ENCODE measurements at regions not wholly inside any gene's neighbourhood (a gene's known extent, or its start where the extent isn't known, plus 50 kb on each side); places are given as distances from the start of the nearest gene placed in this dataset.

- TF ChIP-seq CTCF (IDR thresholded peaks at IDR 0.05) (no peak), POLR2A (IDR thresholded peaks at IDR 0.05) (no peak), POLR2AphosphoS5 (IDR thresholded peaks at IDR 0.05; ENCODE audit: insufficient read depth in 1 of 2, low read depth in 1 of 2) (no peak)
- H3K4me1 ChIP-seq, result peaks cover 32% of the 10 kb centered on the region
- DNase-seq (ENCODE audit: extremely low spot score in 2 of 2), result no peak
- no peaks in the 10 kb centered on the region for H3K9me3 ChIP-seq
- intact Hi-C loops (cut with DNase I), result no loop called here
- H3K27me3 ChIP-seq, result no peaks in the 10 kb centered on the region
- no peaks in the 10 kb centered on the region for H3K36me3 ChIP-seq
- no peak overlapping the region for H3K4me3 ChIP-seq
- no peak overlapping the region for H3K27ac ChIP-seq
These were observed 333.6 kb upstream of the C2CD4B start for GRCh38 chr15:62498712-62499111.

GRCh38 chr15:62500325-62500724 is 335.2 kb upstream of the C2CD4B start:
- H3K27me3 ChIP-seq, result no peaks in the 10 kb centered on the region
- DNase-seq (ENCODE audit: extremely low spot score in 2 of 2), result no peak
- H3K27ac ChIP-seq, result no peak overlapping the region
- H3K9me3 ChIP-seq, result no peaks in the 10 kb centered on the region
- TF ChIP-seq POLR2AphosphoS5 (IDR thresholded peaks at IDR 0.05; ENCODE audit: insufficient read depth in 1 of 2, low read depth in 1 of 2) (no peak), POLR2A (IDR thresholded peaks at IDR 0.05) (no peak), CTCF (IDR thresholded peaks at IDR 0.05) (no peak)
- peaks cover 19% of the 10 kb centered on the region for H3K4me1 ChIP-seq
- H3K36me3 ChIP-seq, result no peaks in the 10 kb centered on the region
- intact Hi-C loops (cut with DNase I), result no loop called here
- no peak overlapping the region for H3K4me3 ChIP-seq

- Histone ChIP-seq H3K27ac (peak overlapping the region; percentile 4), H3K27me3 (no peaks in the 10 kb centered on the region), H3K9me3 (no peaks in the 10 kb centered on the region), H3K4me1 (peaks cover 32% of the 10 kb centered on the region), H3K4me3 (no peak overlapping the region), H3K36me3 (no peaks in the 10 kb centered on the region)
- no peak for TF ChIP-seq CTCF (IDR thresholded peaks at IDR 0.05)
- TF ChIP-seq POLR2AphosphoS5 (IDR thresholded peaks at IDR 0.05; ENCODE audit: insufficient read depth in 1 of 2, low read depth in 1 of 2), result no peak
- no peak for DNase-seq (ENCODE audit: extremely low spot score in 2 of 2)
- intact Hi-C loops (cut with DNase I), result no loop called here
These were observed 337.4 kb upstream of the C2CD4B start for GRCh38 chr15:62502451-62502850.

- H3K4me1 ChIP-seq, result peaks cover 32% of the 10 kb centered on the region
- intact Hi-C loops (cut with DNase I), result no loop called here
- no peaks in the 10 kb centered on the region for H3K27me3 ChIP-seq
- no peaks in the 10 kb centered on the region for H3K9me3 ChIP-seq
- DNase-seq (ENCODE audit: extremely low spot score in 2 of 2), result no peak
- no peaks in the 10 kb centered on the region for H3K36me3 ChIP-seq
- no peak overlapping the region for H3K27ac ChIP-seq
- no peak for TF ChIP-seq CTCF (IDR thresholded peaks at IDR 0.05)
- no peak for TF ChIP-seq POLR2A (IDR thresholded peaks at IDR 0.05)
- no peak for TF ChIP-seq POLR2AphosphoS5 (IDR thresholded peaks at IDR 0.05; ENCODE audit: insufficient read depth in 1 of 2, low read depth in 1 of 2)
- H3K4me3 ChIP-seq, result no peak overlapping the region
These were observed 338.4 kb upstream of the C2CD4B start for GRCh38 chr15:62503451-62503850.

- no peak for DNase-seq (ENCODE audit: extremely low spot score in 2 of 2)
- H3K27ac ChIP-seq, result peak overlapping the region; percentile 56
- H3K9me3 ChIP-seq, result no peaks in the 10 kb centered on the region
- H3K27me3 ChIP-seq, result no peaks in the 10 kb centered on the region
- intact Hi-C loops (cut with DNase I), result no loop called here
- H3K4me1 ChIP-seq, result peaks cover 32% of the 10 kb centered on the region
- H3K4me3 ChIP-seq, result no peak overlapping the region
- H3K36me3 ChIP-seq, result no peaks in the 10 kb centered on the region
- TF ChIP-seq POLR2AphosphoS5 (IDR thresholded peaks at IDR 0.05; ENCODE audit: insufficient read depth in 1 of 2, low read depth in 1 of 2) (no peak), CTCF (IDR thresholded peaks at IDR 0.05) (no peak), POLR2A (IDR thresholded peaks at IDR 0.05) (no peak)
These were observed 340.7 kb upstream of the C2CD4B start for GRCh38 chr15:62505762-62506161.
